ENCODE measurements at regions not wholly inside any gene's neighbourhood (a gene's known extent, or its start where the extent isn't known, plus 50 kb on each side); places are given as distances from the start of the nearest gene placed in this dataset.

- TF ChIP-seq CTCF (IDR thresholded peaks at IDR 0.05): no peak
- TF ChIP-seq EP300 (IDR thresholded peaks at IDR 0.05): no peak
- no peak for TF ChIP-seq POLR2A (IDR thresholded peaks at IDR 0.05)
Measured at GRCh38 chr2:83162421-83162820, 1296.7 kb downstream of the SUCLG1 start.

Measured in ovary (tissue), 3 donors.